ENCODE measurements at regions not wholly inside any gene's neighbourhood (a gene's known extent, or its start where the extent isn't known, plus 50 kb on each side); places are given as distances from the start of the nearest gene placed in this dataset.

DNA sequence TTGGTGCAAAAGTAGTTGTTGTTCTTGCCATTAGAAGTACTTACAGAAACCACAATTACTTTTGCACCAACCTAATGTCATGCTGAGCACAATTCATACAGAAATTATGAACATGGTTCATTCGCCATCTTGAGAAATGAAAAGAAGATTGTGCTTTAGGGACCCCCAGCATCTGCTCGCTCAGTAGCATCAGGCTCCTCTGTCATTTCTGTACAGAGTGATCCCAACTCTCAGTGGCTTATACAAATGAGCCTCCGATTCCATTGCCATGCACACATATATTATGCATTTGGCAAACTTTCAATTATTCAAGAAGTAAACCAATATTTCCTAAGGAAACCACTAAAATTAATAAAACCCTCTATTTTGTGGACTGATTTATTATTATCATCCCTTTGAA, 266.2 kb downstream of the MED10 start:
- Histone ChIP-seq H3K27me3 (ENCODE audit: insufficient read depth, low read depth, low read length) (no peaks in the 10 kb centered on the region), H3K9me2 (ENCODE audit: insufficient read depth, low read length) (no peaks in the 10 kb centered on the region), H3K9ac (ENCODE audit: low read length) (no peak overlapping the region), H3K36me3 (ENCODE audit: insufficient read depth, low read length) (no peaks in the 10 kb centered on the region), H3K9me3 (ENCODE audit: low read length) (no peaks in the 10 kb centered on the region), H3K4me3 (ENCODE audit: low read length) (no peak overlapping the region), H3K27ac (ENCODE audit: low read length) (no peak overlapping the region), H3F3A (ENCODE audit: insufficient read depth, low read length, poor library complexity, severe bottlenecking) (no peaks in the 10 kb centered on the region), H3K79me2 (replicated peaks; ENCODE audit: insufficient read depth, low read length) (no peaks in the 10 kb centered on the region), H2AFZ (ENCODE audit: low read depth, low read length) (no peak overlapping the region), H3K4me2 (ENCODE audit: low read length) (no peak overlapping the region), H4K20me1 (ENCODE audit: insufficient read depth) (no peaks in the 10 kb centered on the region)
- no peak for TF ChIP-seq EP300 (conservative IDR thresholded peaks at IDR 0.05; ENCODE audit: poor library complexity, severe bottlenecking)
- no peak for TF ChIP-seq EZH2 (IDR thresholded peaks at IDR 0.05; ENCODE audit: borderline replicate concordance, insufficient read depth, low read length, poor library complexity, severe bottlenecking)
- TF ChIP-seq, protein P1, sequence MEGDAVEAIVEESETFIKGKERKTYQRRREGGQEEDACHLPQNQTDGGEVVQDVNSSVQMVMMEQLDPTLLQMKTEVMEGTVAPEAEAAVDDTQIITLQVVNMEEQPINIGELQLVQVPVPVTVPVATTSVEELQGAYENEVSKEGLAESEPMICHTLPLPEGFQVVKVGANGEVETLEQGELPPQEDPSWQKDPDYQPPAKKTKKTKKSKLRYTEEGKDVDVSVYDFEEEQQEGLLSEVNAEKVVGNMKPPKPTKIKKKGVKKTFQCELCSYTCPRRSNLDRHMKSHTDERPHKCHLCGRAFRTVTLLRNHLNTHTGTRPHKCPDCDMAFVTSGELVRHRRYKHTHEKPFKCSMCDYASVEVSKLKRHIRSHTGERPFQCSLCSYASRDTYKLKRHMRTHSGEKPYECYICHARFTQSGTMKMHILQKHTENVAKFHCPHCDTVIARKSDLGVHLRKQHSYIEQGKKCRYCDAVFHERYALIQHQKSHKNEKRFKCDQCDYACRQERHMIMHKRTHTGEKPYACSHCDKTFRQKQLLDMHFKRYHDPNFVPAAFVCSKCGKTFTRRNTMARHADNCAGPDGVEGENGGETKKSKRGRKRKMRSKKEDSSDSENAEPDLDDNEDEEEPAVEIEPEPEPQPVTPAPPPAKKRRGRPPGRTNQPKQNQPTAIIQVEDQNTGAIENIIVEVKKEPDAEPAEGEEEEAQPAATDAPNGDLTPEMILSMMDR (IDR thresholded peaks at IDR 0.05; ENCODE audit: poor library complexity, severe bottlenecking) = no peak
- no peak for TF ChIP-seq RAD21 (conservative IDR thresholded peaks at IDR 0.05)
- no peak for TF ChIP-seq POLR2AphosphoS5 (IDR thresholded peaks at IDR 0.05)
- no peak for TF ChIP-seq MXI1 (conservative IDR thresholded peaks at IDR 0.05; ENCODE audit: poor library complexity, severe bottlenecking)
- TF ChIP-seq TAF1 (IDR thresholded peaks at IDR 0.05; ENCODE audit: low read depth) = no peak
- TF ChIP-seq, protein P2, sequence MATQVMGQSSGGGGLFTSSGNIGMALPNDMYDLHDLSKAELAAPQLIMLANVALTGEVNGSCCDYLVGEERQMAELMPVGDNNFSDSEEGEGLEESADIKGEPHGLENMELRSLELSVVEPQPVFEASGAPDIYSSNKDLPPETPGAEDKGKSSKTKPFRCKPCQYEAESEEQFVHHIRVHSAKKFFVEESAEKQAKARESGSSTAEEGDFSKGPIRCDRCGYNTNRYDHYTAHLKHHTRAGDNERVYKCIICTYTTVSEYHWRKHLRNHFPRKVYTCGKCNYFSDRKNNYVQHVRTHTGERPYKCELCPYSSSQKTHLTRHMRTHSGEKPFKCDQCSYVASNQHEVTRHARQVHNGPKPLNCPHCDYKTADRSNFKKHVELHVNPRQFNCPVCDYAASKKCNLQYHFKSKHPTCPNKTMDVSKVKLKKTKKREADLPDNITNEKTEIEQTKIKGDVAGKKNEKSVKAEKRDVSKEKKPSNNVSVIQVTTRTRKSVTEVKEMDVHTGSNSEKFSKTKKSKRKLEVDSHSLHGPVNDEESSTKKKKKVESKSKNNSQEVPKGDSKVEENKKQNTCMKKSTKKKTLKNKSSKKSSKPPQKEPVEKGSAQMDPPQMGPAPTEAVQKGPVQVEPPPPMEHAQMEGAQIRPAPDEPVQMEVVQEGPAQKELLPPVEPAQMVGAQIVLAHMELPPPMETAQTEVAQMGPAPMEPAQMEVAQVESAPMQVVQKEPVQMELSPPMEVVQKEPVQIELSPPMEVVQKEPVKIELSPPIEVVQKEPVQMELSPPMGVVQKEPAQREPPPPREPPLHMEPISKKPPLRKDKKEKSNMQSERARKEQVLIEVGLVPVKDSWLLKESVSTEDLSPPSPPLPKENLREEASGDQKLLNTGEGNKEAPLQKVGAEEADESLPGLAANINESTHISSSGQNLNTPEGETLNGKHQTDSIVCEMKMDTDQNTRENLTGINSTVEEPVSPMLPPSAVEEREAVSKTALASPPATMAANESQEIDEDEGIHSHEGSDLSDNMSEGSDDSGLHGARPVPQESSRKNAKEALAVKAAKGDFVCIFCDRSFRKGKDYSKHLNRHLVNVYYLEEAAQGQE (IDR thresholded peaks at IDR 0.05; ENCODE audit: borderline replicate concordance) = no peak
- TF ChIP-seq SMC3 (conservative IDR thresholded peaks at IDR 0.05; ENCODE audit: poor library complexity) = no peak

DNA sequence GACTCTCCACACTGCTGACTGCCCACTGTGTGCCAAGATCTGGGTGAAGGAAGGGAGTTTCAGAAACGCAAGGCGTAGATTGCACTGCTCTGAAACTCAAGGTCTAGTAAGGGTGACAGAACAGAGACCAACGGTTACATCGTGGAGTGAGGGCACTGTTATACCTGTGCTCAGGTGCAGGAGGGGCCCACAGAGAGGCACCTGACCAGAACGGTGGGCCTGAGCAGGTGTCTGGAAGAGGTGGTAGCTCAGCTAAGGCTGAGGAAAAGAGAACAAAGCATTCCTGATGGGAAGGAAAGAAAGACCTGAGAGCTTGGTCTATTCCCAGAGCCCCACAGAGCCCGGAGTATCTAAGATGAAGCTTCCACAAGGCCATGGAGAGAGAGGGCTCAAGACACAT, 267.2 kb downstream of the MED10 start:
- Histone ChIP-seq H3K9me3 (ENCODE audit: low read length) (no peaks in the 10 kb centered on the region), H3K27me3 (ENCODE audit: insufficient read depth, low read depth, low read length) (no peaks in the 10 kb centered on the region), H4K20me1 (ENCODE audit: insufficient read depth) (no peaks in the 10 kb centered on the region), H3K27ac (ENCODE audit: low read length) (no peak overlapping the region), H3K4me2 (ENCODE audit: low read length) (no peak overlapping the region), H2AFZ (ENCODE audit: low read depth, low read length) (no peak overlapping the region), H3K9me2 (ENCODE audit: insufficient read depth, low read length) (no peaks in the 10 kb centered on the region), H3K4me3 (ENCODE audit: low read length) (no peak overlapping the region), H3K36me3 (ENCODE audit: insufficient read depth, low read length) (no peaks in the 10 kb centered on the region), H3K79me2 (replicated peaks; ENCODE audit: insufficient read depth, low read length) (no peaks in the 10 kb centered on the region), H3F3A (ENCODE audit: insufficient read depth, low read length, poor library complexity, severe bottlenecking) (no peaks in the 10 kb centered on the region), H3K9ac (ENCODE audit: low read length) (no peak overlapping the region)
- TF ChIP-seq, protein P1 (IDR thresholded peaks at IDR 0.05; ENCODE audit: poor library complexity, severe bottlenecking) = no peak
- TF ChIP-seq TAF1 (IDR thresholded peaks at IDR 0.05; ENCODE audit: low read depth) (no peak), RAD21 (conservative IDR thresholded peaks at IDR 0.05) (no peak), EZH2 (IDR thresholded peaks at IDR 0.05; ENCODE audit: borderline replicate concordance, insufficient read depth, low read length, poor library complexity, severe bottlenecking) (no peak), MXI1 (conservative IDR thresholded peaks at IDR 0.05; ENCODE audit: poor library complexity, severe bottlenecking) (no peak), EP300 (conservative IDR thresholded peaks at IDR 0.05; ENCODE audit: poor library complexity, severe bottlenecking) (no peak), POLR2AphosphoS5 (IDR thresholded peaks at IDR 0.05) (no peak), SMC3 (conservative IDR thresholded peaks at IDR 0.05; ENCODE audit: poor library complexity) (no peak)
- TF ChIP-seq, protein P2 (IDR thresholded peaks at IDR 0.05; ENCODE audit: borderline replicate concordance) = no peak

Data from neural cell (in vitro differentiated cells).